ENCODE measurements at regions not wholly inside any gene's neighbourhood (a gene's known extent, or its start where the extent isn't known, plus 50 kb on each side); places are given as distances from the start of the nearest gene placed in this dataset.
"Not testable (repeated sequence)": the region's sequence is repeated elsewhere in the genome, so short reads cannot be mapped to it uniquely, and the experiment has no call there.

GRCh38 chr7:68888971-68889385 lies 709.3 kb upstream of the AUTS2 start:
- no peak for DNase-seq

DNA sequence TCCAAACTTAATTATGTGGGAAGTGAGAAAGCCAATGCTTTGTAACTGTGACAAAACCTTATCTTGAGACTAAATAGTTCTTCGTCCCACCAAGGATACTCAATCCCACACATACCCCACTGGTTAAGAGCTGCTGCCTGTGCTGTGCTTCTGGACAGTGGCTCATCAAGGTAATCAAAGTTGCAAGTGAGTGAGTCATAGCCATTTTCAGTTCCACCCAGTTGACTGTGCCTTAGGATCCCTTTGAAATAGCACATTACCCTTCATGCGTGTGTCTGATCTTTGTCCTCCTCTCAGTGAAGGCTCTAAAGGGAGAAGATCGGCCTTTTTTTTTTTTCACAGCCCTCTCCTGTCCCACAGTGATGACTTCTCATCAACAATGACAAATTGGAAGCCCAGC lies 706.0 kb upstream of the AUTS2 start:
- no peak for DNase-seq

- DNase-seq: no peak
These were observed 704.9 kb upstream of the AUTS2 start for GRCh38 chr7:68893411-68893810.

- DNase-seq: not testable (repeated sequence)
These were observed 699.1 kb upstream of the AUTS2 start for GRCh38 chr7:68899156-68899555.

- no peak for DNase-seq
These were observed 698.2 kb upstream of the AUTS2 start for GRCh38 chr7:68900096-68900495.

- no peak for DNase-seq
These were observed 693.6 kb upstream of the AUTS2 start for GRCh38 chr7:68904630-68905029.

- DNase-seq: no peak
These were observed 686.5 kb upstream of the AUTS2 start for GRCh38 chr7:68911754-68912153.

- DNase-seq: no peak
These were observed 684.3 kb upstream of the AUTS2 start for GRCh38 chr7:68914006-68914405.

GRCh38 chr7:68917041-68917651 lies 681.1 kb upstream of the AUTS2 start:
- DNase-seq: no peak

DNA sequence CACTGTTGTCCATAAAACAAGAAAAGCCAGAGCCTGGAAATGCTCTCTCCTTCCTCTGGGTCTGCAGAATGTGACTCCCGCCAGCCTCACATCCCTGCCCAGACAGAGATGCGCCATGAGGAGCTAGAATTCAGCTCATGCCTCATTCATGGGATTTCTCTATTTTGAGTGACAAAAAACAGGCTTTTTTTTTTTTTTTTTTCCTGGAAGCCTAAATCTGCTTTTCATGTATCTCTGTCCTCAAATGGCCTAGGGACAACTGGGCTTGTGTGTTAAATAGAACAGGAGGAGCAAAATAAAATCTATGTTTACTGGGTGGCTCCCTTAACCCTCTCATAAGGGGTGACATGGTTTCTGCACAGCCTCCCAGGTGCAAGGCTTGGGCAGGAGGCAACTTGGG lies 679.7 kb upstream of the AUTS2 start:
- DNase-seq: no peak

GRCh38 chr7:68922850-68923249 lies 675.4 kb upstream of the AUTS2 start:
- no peak for DNase-seq

- DNase-seq: no peak
These were observed 673.0 kb upstream of the AUTS2 start for GRCh38 chr7:68925241-68925640.

GRCh38 chr7:68929781-68930261 lies 668.5 kb upstream of the AUTS2 start:
- no peak for DNase-seq

- DNase-seq: no peak
These were observed 661.7 kb upstream of the AUTS2 start for GRCh38 chr7:68936471-68937035.

GRCh38 chr7:68938151-68938550 lies 660.1 kb upstream of the AUTS2 start:
- no peak for DNase-seq

DNA sequence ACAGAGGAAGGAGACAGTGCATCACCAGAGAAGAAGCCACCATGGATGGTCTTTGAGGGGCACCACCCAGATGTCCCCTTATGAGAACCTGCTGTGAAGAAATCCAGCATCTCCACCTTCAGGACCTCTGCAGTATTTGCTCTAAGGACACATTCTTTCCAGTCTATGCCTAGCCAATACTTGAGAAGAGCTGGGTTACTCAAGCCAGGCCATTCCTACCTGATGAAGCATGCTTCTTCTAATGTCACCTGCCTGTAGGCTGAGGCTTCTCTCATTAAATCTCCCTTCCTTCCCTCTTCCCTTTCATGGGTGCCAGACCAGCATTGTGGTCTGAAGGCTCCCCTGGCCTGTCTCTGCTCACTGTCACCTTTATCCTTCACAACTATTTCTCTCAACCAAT lies 654.5 kb upstream of the AUTS2 start:
- no peak for DNase-seq

- DNase-seq: no peak
These were observed 642.6 kb upstream of the AUTS2 start for GRCh38 chr7:68955656-68956055.

- DNase-seq: no peak
These were observed 639.7 kb upstream of the AUTS2 start for GRCh38 chr7:68958571-68958970.

DNA sequence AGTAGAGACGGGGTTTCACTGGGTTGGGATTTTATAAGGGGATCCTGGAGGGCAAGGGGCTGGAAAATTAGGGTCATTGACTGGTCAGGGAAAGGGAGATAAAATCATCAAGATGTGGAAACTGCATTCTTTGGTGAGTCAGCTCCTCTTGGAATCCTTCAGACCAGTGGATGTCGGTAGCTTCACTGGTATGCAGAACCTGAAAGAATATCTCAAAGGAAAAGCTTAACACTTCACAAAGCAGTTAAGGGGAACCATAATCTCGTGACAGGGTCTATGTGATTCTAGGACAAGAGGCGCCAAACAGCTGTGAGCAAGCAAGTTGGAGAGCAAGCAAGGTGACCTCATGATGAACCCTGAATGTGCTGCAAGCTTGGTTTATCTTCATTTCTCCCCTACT lies 634.7 kb upstream of the AUTS2 start:
- DNase-seq: no peak

DNA sequence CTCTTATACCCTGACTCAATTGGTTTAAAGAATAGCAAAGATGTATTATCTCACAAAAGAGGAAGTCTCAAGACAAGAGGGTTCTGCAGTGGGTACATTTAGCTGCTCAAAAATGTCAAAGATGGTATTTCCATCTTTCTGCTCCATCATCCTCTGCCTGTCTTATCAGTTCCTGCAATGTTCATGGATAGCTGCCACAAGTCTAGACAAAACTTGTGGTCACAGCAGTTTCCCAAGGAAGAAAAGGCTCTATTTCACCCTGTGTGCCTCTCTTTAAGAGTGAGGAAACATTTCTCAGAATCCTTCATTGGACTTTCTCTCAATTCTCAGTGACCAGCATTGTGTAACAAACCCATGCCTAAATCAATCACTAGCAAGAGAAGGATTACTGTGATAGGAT lies 634.2 kb upstream of the AUTS2 start:
- no peak for DNase-seq

DNA sequence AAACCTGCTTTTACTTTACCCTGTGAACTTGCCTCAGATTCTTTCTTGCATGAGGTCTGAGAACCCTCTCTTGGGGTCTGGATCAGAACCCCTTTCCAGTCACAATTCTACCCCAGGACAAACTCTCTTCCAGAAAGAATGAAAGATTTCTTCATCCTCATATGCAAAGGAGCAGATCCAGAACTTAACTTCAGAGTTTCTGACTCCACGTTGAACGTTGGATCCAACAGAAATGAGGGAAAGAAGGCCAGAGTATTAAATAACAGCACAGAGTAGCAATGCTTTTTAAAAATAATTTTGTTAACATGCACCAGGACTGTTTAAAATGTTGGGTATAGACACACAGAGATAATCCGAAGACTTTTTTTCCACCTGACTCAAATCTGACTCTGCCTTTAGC lies 632.9 kb upstream of the AUTS2 start:
- no peak for DNase-seq

GRCh38 chr7:68967598-68967997 lies 630.7 kb upstream of the AUTS2 start:
- no peak for DNase-seq

DNA sequence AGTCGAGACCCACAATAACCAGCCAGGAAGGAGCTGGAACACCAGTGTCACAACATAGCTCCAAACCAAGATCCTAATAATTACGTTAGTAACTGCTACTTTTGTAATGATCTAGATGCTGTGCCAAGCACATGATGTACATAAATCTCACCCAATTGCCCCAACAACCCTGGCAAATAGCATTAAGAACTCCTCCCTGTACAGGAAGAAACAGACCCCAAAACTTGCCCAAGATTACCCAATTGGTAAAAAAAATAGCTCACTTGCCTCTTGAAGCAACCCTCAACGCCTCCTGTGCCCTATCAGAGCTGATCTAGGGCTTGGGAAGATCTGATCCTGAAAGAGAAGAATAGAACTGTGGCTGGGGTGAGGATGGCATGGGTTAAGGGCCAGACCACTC lies 628.7 kb upstream of the AUTS2 start:
- DNase-seq: no peak

DNA sequence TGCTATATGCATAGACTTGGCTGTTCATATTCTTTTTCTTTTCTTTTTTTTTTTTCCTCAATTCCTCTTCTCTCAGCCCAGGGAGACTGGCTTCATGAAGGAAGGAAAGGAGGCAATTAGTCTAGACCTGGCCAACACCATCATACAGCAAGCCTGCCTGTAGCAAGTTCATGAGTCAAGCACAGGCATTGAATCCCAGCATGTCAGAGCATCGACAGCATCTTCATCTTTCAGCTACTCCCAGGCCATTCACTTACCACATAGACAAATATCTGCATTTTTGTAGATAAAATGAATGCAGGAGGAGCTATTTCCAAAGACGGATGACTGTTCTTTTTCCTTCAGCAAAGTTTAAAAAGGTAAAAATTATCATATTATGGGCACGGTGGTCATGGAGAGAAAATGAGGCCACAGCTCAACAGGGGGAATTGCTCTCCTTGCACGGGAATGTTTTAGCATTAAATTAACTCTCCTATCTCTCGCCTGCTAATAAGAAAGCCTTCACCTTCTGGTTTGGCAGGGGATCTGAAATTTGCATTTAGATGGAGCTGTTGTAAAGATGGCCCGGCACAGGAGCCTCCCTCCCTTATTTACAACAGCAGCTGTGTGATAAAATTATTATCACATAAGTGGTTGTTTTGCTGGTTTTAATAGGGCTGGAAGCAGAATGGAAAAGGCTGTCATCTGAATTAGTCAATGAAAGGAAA lies 626.5 kb upstream of the AUTS2 start:
- no peak for DNase-seq

Data from Kasumi-1 (cell line).